ENCODE measurements at regions not wholly inside any gene's neighbourhood (a gene's known extent, or its start where the extent isn't known, plus 50 kb on each side); places are given as distances from the start of the nearest gene placed in this dataset.

- intact Hi-C loops (cut with DNase I), result no loop called here
- TF ChIP-seq POLR2A (IDR thresholded peaks at IDR 0.05) (no peak), POLR2AphosphoS5 (IDR thresholded peaks at IDR 0.05; ENCODE audit: insufficient read depth in 1 of 2, low read depth in 1 of 2) (no peak)
- TF ChIP-seq, protein P1, sequence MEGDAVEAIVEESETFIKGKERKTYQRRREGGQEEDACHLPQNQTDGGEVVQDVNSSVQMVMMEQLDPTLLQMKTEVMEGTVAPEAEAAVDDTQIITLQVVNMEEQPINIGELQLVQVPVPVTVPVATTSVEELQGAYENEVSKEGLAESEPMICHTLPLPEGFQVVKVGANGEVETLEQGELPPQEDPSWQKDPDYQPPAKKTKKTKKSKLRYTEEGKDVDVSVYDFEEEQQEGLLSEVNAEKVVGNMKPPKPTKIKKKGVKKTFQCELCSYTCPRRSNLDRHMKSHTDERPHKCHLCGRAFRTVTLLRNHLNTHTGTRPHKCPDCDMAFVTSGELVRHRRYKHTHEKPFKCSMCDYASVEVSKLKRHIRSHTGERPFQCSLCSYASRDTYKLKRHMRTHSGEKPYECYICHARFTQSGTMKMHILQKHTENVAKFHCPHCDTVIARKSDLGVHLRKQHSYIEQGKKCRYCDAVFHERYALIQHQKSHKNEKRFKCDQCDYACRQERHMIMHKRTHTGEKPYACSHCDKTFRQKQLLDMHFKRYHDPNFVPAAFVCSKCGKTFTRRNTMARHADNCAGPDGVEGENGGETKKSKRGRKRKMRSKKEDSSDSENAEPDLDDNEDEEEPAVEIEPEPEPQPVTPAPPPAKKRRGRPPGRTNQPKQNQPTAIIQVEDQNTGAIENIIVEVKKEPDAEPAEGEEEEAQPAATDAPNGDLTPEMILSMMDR (IDR thresholded peaks at IDR 0.05), result no peak
- no peak for DNase-seq (ENCODE audit: extremely low spot score in 2 of 2)
- Histone ChIP-seq H3K4me3 (no peak overlapping the region), H3K36me3 (no peaks in the 10 kb centered on the region), H3K4me1 (no peaks in the 10 kb centered on the region), H3K9me3 (no peaks in the 10 kb centered on the region), H3K27me3 (no peaks in the 10 kb centered on the region), H3K27ac (no peak overlapping the region)
Measured at GRCh38 chr5:110288766-110289511, 437.5 kb downstream of the TMEM232 start.

- Histone ChIP-seq H3K9me3 (no peaks in the 10 kb centered on the region), H3K27ac (no peak overlapping the region), H3K36me3 (no peaks in the 10 kb centered on the region), H3K4me1 (no peaks in the 10 kb centered on the region), H3K27me3 (no peaks in the 10 kb centered on the region), H3K4me3 (no peak overlapping the region)
- DNase-seq (ENCODE audit: extremely low spot score in 2 of 2), result no peak
- TF ChIP-seq, protein P1 (IDR thresholded peaks at IDR 0.05), result no peak
- no peak for TF ChIP-seq POLR2AphosphoS5 (IDR thresholded peaks at IDR 0.05; ENCODE audit: insufficient read depth in 1 of 2, low read depth in 1 of 2)
- no peak for TF ChIP-seq POLR2A (IDR thresholded peaks at IDR 0.05)
- intact Hi-C loops (cut with DNase I), result no loop called here
Measured at GRCh38 chr5:110289512-110289810, 437.0 kb downstream of the TMEM232 start.

DNA sequence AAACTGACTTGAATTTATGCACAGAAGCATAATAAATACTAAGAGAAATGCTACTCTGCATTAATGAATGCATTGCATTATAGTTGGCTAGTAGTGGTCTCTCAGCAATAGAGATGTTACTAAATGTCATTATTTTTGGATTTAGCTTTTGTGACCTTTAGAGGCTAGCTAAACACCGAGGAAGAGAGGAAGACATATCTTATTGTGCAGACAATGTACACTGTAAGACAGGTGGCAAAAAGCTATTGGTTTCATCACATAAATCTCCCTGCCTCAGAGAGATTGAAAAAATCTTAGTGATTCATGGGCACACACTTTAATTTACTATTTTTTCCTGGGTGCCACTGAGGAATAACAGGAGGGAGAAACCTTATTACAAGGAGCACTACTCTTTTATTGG is 435.9 kb downstream of the TMEM232 start:
- no peak overlapping the region for H3K27ac ChIP-seq
- DNase-seq (ENCODE audit: extremely low spot score in 2 of 2), result no peak
- no peak overlapping the region for H3K4me3 ChIP-seq
- intact Hi-C loops (cut with DNase I), result no loop called here
- TF ChIP-seq POLR2AphosphoS5 (IDR thresholded peaks at IDR 0.05; ENCODE audit: insufficient read depth in 1 of 2, low read depth in 1 of 2) (no peak), POLR2A (IDR thresholded peaks at IDR 0.05) (no peak)
- TF ChIP-seq, protein P1 (IDR thresholded peaks at IDR 0.05), result no peak
- no peaks in the 10 kb centered on the region for H3K4me1 ChIP-seq
- no peaks in the 10 kb centered on the region for H3K36me3 ChIP-seq
- no peaks in the 10 kb centered on the region for H3K27me3 ChIP-seq
- no peaks in the 10 kb centered on the region for H3K9me3 ChIP-seq

- no peak overlapping the region for H3K27ac ChIP-seq
- no peaks in the 10 kb centered on the region for H3K27me3 ChIP-seq
- H3K36me3 ChIP-seq, result no peaks in the 10 kb centered on the region
- no peak overlapping the region for H3K4me3 ChIP-seq
- TF ChIP-seq POLR2AphosphoS5 (IDR thresholded peaks at IDR 0.05; ENCODE audit: insufficient read depth in 1 of 2, low read depth in 1 of 2) (no peak), POLR2A (IDR thresholded peaks at IDR 0.05) (no peak)
- TF ChIP-seq, protein P1 (IDR thresholded peaks at IDR 0.05), result no peak
- no peak for DNase-seq (ENCODE audit: extremely low spot score in 2 of 2)
- no peaks in the 10 kb centered on the region for H3K4me1 ChIP-seq
- H3K9me3 ChIP-seq, result no peaks in the 10 kb centered on the region
- intact Hi-C loops (cut with DNase I), result no loop called here
Measured at GRCh38 chr5:110294281-110294680, 432.2 kb downstream of the TMEM232 start.

GRCh38 chr5:110297152-110297670 is 429.3 kb downstream of the TMEM232 start:
- DNase-seq (ENCODE audit: extremely low spot score in 2 of 2), result no peak
- Histone ChIP-seq H3K27me3 (no peaks in the 10 kb centered on the region), H3K4me1 (no peaks in the 10 kb centered on the region), H3K36me3 (no peaks in the 10 kb centered on the region), H3K27ac (no peak overlapping the region), H3K4me3 (no peak overlapping the region), H3K9me3 (no peaks in the 10 kb centered on the region)
- TF ChIP-seq, protein P1 (IDR thresholded peaks at IDR 0.05), result no peak
- TF ChIP-seq POLR2A (IDR thresholded peaks at IDR 0.05), result no peak
- TF ChIP-seq POLR2AphosphoS5 (IDR thresholded peaks at IDR 0.05; ENCODE audit: insufficient read depth in 1 of 2, low read depth in 1 of 2), result no peak
- intact Hi-C loops (cut with DNase I), result no loop called here
